ENCODE measurements at regions not wholly inside any gene's neighbourhood (a gene's known extent, or its start where the extent isn't known, plus 50 kb on each side); places are given as distances from the start of the nearest gene placed in this dataset.
"Not testable (repeated sequence)": the region's sequence is repeated elsewhere in the genome, so short reads cannot be mapped to it uniquely, and the experiment has no call there.

- no peak for TF ChIP-seq POLR2A (IDR thresholded peaks at IDR 0.05)
- no peak for TF ChIP-seq CTCF (IDR thresholded peaks at IDR 0.05)
- Histone ChIP-seq H3K36me3 (no peaks in the 10 kb centered on the region), H3K4me1 (no peaks in the 10 kb centered on the region), H3K4me3 (no peak overlapping the region), H3K27ac (no peak overlapping the region), H3K9me3 (no peaks in the 10 kb centered on the region), H3K27me3 (no peaks in the 10 kb centered on the region)
- DNase-seq, result no peak
These were observed 129.8 kb downstream of the ATXN3L start for GRCh38 chrX:13190051-13190450.

- no peak overlapping the region for H3K4me3 ChIP-seq
- no peak for DNase-seq
- no peaks in the 10 kb centered on the region for H3K4me1 ChIP-seq
- H3K27me3 ChIP-seq, result no peaks in the 10 kb centered on the region
- no peaks in the 10 kb centered on the region for H3K9me3 ChIP-seq
- no peaks in the 10 kb centered on the region for H3K36me3 ChIP-seq
- TF ChIP-seq CTCF (IDR thresholded peaks at IDR 0.05) (no peak), POLR2A (IDR thresholded peaks at IDR 0.05) (no peak)
- no peak overlapping the region for H3K27ac ChIP-seq
These were observed 130.5 kb downstream of the ATXN3L start for GRCh38 chrX:13189380-13189779.

- H3K9me3 ChIP-seq, result no peaks in the 10 kb centered on the region
- no peaks in the 10 kb centered on the region for H3K36me3 ChIP-seq
- no peak overlapping the region for H3K27ac ChIP-seq
- TF ChIP-seq CTCF (IDR thresholded peaks at IDR 0.05), result no peak
- TF ChIP-seq POLR2A (IDR thresholded peaks at IDR 0.05), result no peak
- no peak for DNase-seq
- no peaks in the 10 kb centered on the region for H3K4me1 ChIP-seq
- H3K27me3 ChIP-seq, result no peaks in the 10 kb centered on the region
- no peak overlapping the region for H3K4me3 ChIP-seq
These were observed 131.0 kb downstream of the ATXN3L start for GRCh38 chrX:13188731-13189309.

GRCh38 chrX:13186643-13187042, 133.2 kb downstream of the ATXN3L start:
- H3K4me3 ChIP-seq, H3K4me1 ChIP-seq, DNase-seq, H3K27me3 ChIP-seq, H3K27ac ChIP-seq, H3K9me3 ChIP-seq, H3K36me3 ChIP-seq: not testable (repeated sequence)

GRCh38 chrX:13180807-13181206, 136.4 kb upstream of the FAM9C start:
- TF ChIP-seq POLR2A (IDR thresholded peaks at IDR 0.05) (no peak), CTCF (IDR thresholded peaks at IDR 0.05) (no peak)
- H3K4me1 ChIP-seq, result no peaks in the 10 kb centered on the region
- no peak overlapping the region for H3K4me3 ChIP-seq
- H3K36me3 ChIP-seq, result no peaks in the 10 kb centered on the region
- no peak for DNase-seq
- H3K9me3 ChIP-seq, result no peaks in the 10 kb centered on the region
- no peak overlapping the region for H3K27ac ChIP-seq
- H3K27me3 ChIP-seq, result no peaks in the 10 kb centered on the region

GRCh38 chrX:13179586-13179985, 135.2 kb upstream of the FAM9C start:
- no peak overlapping the region for H3K27ac ChIP-seq
- no peaks in the 10 kb centered on the region for H3K36me3 ChIP-seq
- H3K9me3 ChIP-seq, result no peaks in the 10 kb centered on the region
- TF ChIP-seq POLR2A (IDR thresholded peaks at IDR 0.05), result no peak
- H3K4me1 ChIP-seq, result no peaks in the 10 kb centered on the region
- no peak overlapping the region for H3K4me3 ChIP-seq
- H3K27me3 ChIP-seq, result no peaks in the 10 kb centered on the region
- DNase-seq, result no peak

- H3K27me3 ChIP-seq, result no peaks in the 10 kb centered on the region
- no peak for DNase-seq
- no peak for TF ChIP-seq CTCF (IDR thresholded peaks at IDR 0.05)
- TF ChIP-seq POLR2A (IDR thresholded peaks at IDR 0.05), result no peak
- no peaks in the 10 kb centered on the region for H3K9me3 ChIP-seq
- no peaks in the 10 kb centered on the region for H3K4me1 ChIP-seq
- no peak overlapping the region for H3K27ac ChIP-seq
- H3K4me3 ChIP-seq, result no peak overlapping the region
- H3K36me3 ChIP-seq, result no peaks in the 10 kb centered on the region
These were observed 134.7 kb upstream of the FAM9C start for GRCh38 chrX:13179100-13179499.
